Spleen (tissue), 11 donors: ENCODE measurements at regions not wholly inside any gene's neighbourhood (a gene's known extent, or its start where the extent isn't known, plus 50 kb on each side); places are given as distances from the start of the nearest gene placed in this dataset.

Source experiments
- DNase-seq: peaks from one replicate; pipeline ENCODE4 v3.0.0-alpha.2; 2020
- H3K27ac ChIP-seq, 8 donors: fragments of 200-600 bp; sonication (generic) in 7 of 8; 1 replicate in 4 of 8; 2 replicates in 4 of 8; pipeline versions ENCODE4 v1.5.0 to v1.8.0; 2016 to 2021; ENCODE audit warnings: inconsistent platforms in 4 of 8, mild to moderate bottlenecking in 4 of 8, moderate library complexity in 1 of 8
- H3K27me3 ChIP-seq, 7 donors: fragments of 200-600 bp; sonication (generic) in 6 of 7; replicated peaks in 1 of 7; 1 replicate in 4 of 7; 2 replicates in 3 of 7; pipeline versions ENCODE4 v1.5.0 to v1.8.0; 2016 to 2021; ENCODE audit warnings: inconsistent platforms in 3 of 7, mild to moderate bottlenecking in 1 of 7
- H3K36me3 ChIP-seq, 6 donors: fragments of 200-600 bp; sonication (generic) in 5 of 6; 1 replicate in 4 of 6; 2 replicates in 2 of 6; pipeline versions ENCODE4 v1.5.0 to v1.8.0; 2016 to 2021; ENCODE audit warnings: inconsistent platforms in 2 of 6
- H3K4me1 ChIP-seq, 6 donors: fragments of 200-600 bp; sonication (generic) in 5 of 6; 1 replicate in 3 of 6; 2 replicates in 3 of 6; pipeline versions ENCODE4 v1.5.0 to v1.8.0; 2016 to 2021; ENCODE audit warnings: inconsistent platforms in 3 of 6
- H3K4me3 ChIP-seq, 8 donors: fragments of 200-600 bp; sonication (generic) in 7 of 8; 1 replicate in 4 of 8; 2 replicates in 4 of 8; pipeline versions ENCODE4 v1.5.0 to v1.8.0; 2016 to 2021; ENCODE audit warnings: inconsistent platforms in 4 of 8, mild to moderate bottlenecking in 4 of 8, moderate library complexity in 2 of 8
- H3K9me3 ChIP-seq, 8 donors: fragments of 200-600 bp; sonication (generic) in 7 of 8; 1 replicate in 4 of 8; 2 replicates in 4 of 8; pipeline versions ENCODE4 v1.5.0 to v1.8.0; 2016 to 2021; ENCODE audit warnings: inconsistent platforms in 4 of 8
- POLR2A ChIP-seq, 3 donors: fragments of 450-650 bp; IDR thresholded peaks; one replicate each; pipeline ENCODE4 v1.5.1; 2017; ENCODE audit warnings: antibody characterized with exemption in 3 of 3, mild to moderate bottlenecking in 1 of 3
- POLR2AphosphoS5 ChIP-seq, 3 donors: sonication (generic); formaldehyde crosslinking; IDR thresholded peaks; one replicate each; pipeline ENCODE4 v1.5.1; 2017; ENCODE audit warnings: antibody characterized with exemption in 3 of 3
- WGBS, 5 donors: extraction: QIAGEN DNeasy Blood & Tissue Kit in 3 of 5; methylation state at CpG; one replicate each; pipeline versions ENCODE4 v1.1.5 to v1.1.7; 2013 to 2018; 5-methylcytosine and 5-hydroxymethylcytosine counted together
- intact Hi-C: fragments of 100-400 bp; cut with DNase I; formaldehyde crosslinking; loops from one replicate; pipeline ENCODE4 v1.15.0; 2023; ENCODE audit warnings: low total_unique reads
- TF ChIP-seq, protein P1 (sequence below), 11 experiments: fragments of 200-600 bp in 7 of 11; fragments of 450-650 bp in 4 of 11; sonication (generic) in 4 of 11; IDR thresholded peaks in 8 of 11; conservative IDR thresholded peaks in 3 of 11; 1 replicate in 7 of 11; 2 replicates in 4 of 11; pipeline versions ENCODE4 v1.4.0 to v1.8.0; 2016 to 2021; ENCODE audit warnings: antibody characterized with exemption in 11 of 11, inconsistent platforms in 4 of 11, mild to moderate bottlenecking in 1 of 11
- donor health status: healthy with polysubstance abuse.
- donor health status: DM: no; HTN: no; CAD: no; lungs with moderate emphysema.
- donor health status: DM: no; HTN: no; CAD: no.
- donor health status: Bipolar disorder and iron deficiency.
- donor health status: healthy.
- donor health status: DM: no; HTN: no; CAD: no.
- donor health status: DM: yes; HTN: yes; CAD: no.

DNA sequence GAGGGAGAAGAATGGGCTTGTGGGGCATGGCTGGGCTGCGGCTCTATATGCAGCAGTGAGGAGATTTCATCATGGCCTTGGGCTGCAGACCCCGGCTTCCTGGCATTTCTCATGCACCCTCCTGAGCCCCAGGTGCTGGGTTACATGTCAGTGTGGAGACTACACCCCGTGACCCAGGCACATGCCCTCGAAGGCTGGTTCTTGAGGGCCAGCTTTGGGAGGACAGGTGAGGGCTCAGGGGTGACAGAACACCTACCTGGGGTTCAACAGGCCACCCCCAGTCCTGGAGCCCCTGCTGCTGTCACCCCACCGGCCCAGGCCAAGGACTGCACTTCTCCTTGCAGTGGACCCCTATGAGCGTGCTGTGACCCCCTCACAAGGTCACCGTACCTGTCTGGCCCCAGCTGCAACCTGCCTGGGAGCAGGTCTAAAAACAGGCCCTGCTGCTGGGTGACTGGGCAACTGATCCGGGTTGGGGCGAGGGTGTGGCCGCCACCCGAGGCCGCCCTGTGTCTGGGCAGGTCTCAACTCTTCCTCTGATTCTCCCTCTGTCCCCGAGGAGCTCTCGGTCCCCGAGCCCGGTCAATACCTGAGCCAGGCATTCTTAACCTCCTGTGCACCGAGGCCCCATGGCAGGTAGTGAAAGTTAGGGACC is 94.8 kb upstream of the OTOS start:
- Histone ChIP-seq H3K9me3 (no peaks in the 10 kb centered on the region), H3K4me3 (no peak overlapping the region), H3K4me1 (peaks cover 6 to 37% (median 19%) of the 10 kb centered on the region in 6 donors), H3K27ac (no peak overlapping the region), H3K36me3 (no peaks in the 10 kb centered on the region), H3K27me3 (peaks cover 0 to 33% (median 0%) of the 10 kb centered on the region in 7 donors)
- intact Hi-C loops: no loop called here
- 82 to 94% (median 89%) methylated on average over 15 to 17 of the region's 17 CpGs for WGBS, 5 donors
- DNase-seq: peak; percentile 70
- no peak for TF ChIP-seq POLR2A (IDR thresholded peaks at IDR 0.05)
- no peak for TF ChIP-seq POLR2AphosphoS5 (IDR thresholded peaks at IDR 0.05)
- TF ChIP-seq, protein P1, sequence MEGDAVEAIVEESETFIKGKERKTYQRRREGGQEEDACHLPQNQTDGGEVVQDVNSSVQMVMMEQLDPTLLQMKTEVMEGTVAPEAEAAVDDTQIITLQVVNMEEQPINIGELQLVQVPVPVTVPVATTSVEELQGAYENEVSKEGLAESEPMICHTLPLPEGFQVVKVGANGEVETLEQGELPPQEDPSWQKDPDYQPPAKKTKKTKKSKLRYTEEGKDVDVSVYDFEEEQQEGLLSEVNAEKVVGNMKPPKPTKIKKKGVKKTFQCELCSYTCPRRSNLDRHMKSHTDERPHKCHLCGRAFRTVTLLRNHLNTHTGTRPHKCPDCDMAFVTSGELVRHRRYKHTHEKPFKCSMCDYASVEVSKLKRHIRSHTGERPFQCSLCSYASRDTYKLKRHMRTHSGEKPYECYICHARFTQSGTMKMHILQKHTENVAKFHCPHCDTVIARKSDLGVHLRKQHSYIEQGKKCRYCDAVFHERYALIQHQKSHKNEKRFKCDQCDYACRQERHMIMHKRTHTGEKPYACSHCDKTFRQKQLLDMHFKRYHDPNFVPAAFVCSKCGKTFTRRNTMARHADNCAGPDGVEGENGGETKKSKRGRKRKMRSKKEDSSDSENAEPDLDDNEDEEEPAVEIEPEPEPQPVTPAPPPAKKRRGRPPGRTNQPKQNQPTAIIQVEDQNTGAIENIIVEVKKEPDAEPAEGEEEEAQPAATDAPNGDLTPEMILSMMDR (IDR thresholded peaks at IDR 0.05 in 8 of 11, conservative IDR thresholded peaks at IDR 0.05 in 3 of 11): no peak

DNA sequence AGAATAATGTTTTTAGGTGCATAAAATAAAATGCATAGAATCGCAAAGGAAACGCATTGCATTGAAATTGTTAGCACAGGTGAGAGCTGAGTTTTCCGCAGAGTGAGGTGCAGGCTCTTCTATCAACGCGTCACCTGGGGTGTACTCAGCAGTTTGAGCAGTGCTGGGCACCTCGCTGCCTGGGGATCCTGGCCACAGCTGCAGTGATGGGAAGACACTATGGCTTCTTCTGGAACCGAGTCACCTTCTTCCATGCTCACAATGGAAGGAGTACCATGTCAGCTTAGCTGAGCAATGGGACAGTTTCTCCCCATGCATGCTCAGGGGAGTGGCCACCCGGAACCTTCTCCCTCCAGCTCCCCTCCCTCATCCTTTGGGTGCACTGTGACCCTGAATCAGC is 95.4 kb upstream of the OTOS start:
- H3K27ac ChIP-seq: peak overlapping the region in 2 of 8 donors; percentile 60 to 69
- peaks cover 6 to 37% (median 19%) of the 10 kb centered on the region in 6 donors for H3K4me1 ChIP-seq
- DNase-seq: peak; percentile 55
- intact Hi-C loops: no loop called here
- WGBS, 5 donors: 86 to 96% (median 95%) methylated on average over 8 of the region's 8 CpGs
- no peaks in the 10 kb centered on the region for H3K9me3 ChIP-seq
- TF ChIP-seq POLR2AphosphoS5 (IDR thresholded peaks at IDR 0.05) (no peak), POLR2A (IDR thresholded peaks at IDR 0.05) (no peak)
- TF ChIP-seq, protein P1 (IDR thresholded peaks at IDR 0.05 in 8 of 11, conservative IDR thresholded peaks at IDR 0.05 in 3 of 11): no peak
- H3K27me3 ChIP-seq: peaks cover 0 to 28% (median 0%) of the 10 kb centered on the region in 7 donors
- H3K36me3 ChIP-seq: no peaks in the 10 kb centered on the region
- H3K4me3 ChIP-seq: no peak overlapping the region

DNA sequence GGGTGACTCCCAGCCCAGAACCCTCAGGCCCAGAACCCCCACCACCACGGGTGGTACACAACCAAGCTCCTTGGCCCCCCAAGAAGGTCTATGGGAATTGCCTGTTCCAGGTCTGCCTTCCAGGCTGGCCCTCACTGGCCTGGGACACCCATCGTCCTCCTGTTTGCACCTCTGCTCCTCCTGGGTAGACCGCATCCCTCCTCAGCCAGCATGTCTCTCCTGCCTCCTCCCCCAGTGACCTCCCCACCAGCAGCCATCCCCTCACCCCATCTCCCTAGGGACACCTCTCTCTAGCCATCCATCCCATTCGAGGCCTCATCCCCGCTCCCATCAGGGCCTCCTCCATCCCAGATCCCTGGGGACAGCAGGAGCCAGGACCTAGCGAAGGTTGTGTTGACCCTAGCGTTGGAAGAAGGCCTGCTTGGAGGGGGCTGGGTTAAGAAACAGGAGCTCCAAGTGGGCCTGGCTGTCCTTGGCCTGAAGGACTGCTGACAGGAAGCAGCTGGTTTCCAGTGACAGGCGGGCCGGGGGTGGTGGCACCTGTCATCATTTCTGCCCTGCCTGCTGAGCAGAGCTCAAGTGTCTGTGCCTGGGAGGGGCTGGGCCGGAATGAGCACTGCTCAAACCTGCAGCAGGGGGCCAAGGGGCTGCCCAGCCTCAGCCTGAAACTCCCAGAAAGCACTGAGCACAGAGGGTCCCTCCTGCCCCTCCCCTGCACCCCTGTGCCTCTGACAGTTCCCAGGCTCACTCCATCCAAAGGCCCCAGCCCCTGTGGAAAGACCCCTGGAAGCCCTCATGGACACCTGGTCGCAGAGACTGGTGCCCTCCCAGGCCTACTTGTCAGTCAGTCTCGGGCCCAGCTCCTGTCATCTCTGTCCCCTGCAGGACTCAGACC is 96.0 kb upstream of the OTOS start:
- 46 to 65% (median 50%) methylated on average over 10 to 12 of the region's 12 CpGs for WGBS, 5 donors
- H3K4me1 ChIP-seq: peaks cover 6 to 37% (median 19%) of the 10 kb centered on the region in 6 donors
- TF ChIP-seq POLR2AphosphoS5 (IDR thresholded peaks at IDR 0.05): peak; percentile 63 to 79 (median 68)
- TF ChIP-seq, protein P1 (IDR thresholded peaks at IDR 0.05 in 8 of 11, conservative IDR thresholded peaks at IDR 0.05 in 3 of 11): no peak
- no peaks in the 10 kb centered on the region for H3K9me3 ChIP-seq
- no peak overlapping the region for H3K4me3 ChIP-seq
- intact Hi-C loops: no loop called here
- DNase-seq: peak; percentile 75
- H3K27ac ChIP-seq: peak overlapping the region in 6 of 8 donors; percentile 3 to 69 (median 56)
- H3K27me3 ChIP-seq: peaks cover 0 to 27% (median 0%) of the 10 kb centered on the region in 7 donors
- H3K36me3 ChIP-seq: no peaks in the 10 kb centered on the region
